ENCODE measurements at regions not wholly inside any gene's neighbourhood (a gene's known extent, or its start where the extent isn't known, plus 50 kb on each side); places are given as distances from the start of the nearest gene placed in this dataset.

DNA sequence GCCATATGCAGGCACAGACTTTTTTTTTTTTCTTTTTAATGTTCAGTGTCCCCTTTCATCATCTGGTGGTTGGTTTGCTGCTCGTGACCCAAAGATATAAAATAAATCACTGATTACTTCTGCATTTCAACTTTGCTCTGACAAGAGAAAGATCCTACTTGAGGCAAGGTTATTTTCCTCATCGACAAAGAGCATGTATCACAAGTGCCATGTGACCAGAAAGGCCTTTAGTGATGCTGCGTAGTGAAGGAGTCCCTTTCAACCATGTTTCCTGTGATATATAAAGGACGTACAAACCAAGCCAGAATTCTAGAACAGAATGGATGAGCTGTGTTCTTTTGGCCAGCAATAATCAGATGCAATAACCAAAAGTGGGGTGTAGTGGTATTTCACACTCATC lies 323.4 kb upstream of the PSMD7 start:
- no peak for DNase-seq
- 0 out of 2 replicates have a peak, but pooled peaks cover 3% of the 10 kb centered on the region for H3K27me3 ChIP-seq
- no peaks in the 10 kb centered on the region for H3K9me3 ChIP-seq
- no peaks in the 10 kb centered on the region for H3K4me1 ChIP-seq
- no peak for TF ChIP-seq CTCF (IDR thresholded peaks at IDR 0.05; ENCODE audit: low read depth, low read length)
- no peaks in the 10 kb centered on the region for H3K36me3 ChIP-seq
- no peak overlapping the region for H3K4me3 ChIP-seq (ENCODE audit: low read depth, low read length)

- no peak for TF ChIP-seq CTCF (IDR thresholded peaks at IDR 0.05; ENCODE audit: low read depth, low read length)
- no peaks in the 10 kb centered on the region for H3K36me3 ChIP-seq
- no peaks in the 10 kb centered on the region; the same call in 1 of the 2 replicates for H3K27me3 ChIP-seq
- H3K4me3 ChIP-seq (ENCODE audit: low read depth, low read length), result no peak overlapping the region
- DNase-seq, result peak; percentile 41
- H3K9me3 ChIP-seq, result no peaks in the 10 kb centered on the region
- no peaks in the 10 kb centered on the region for H3K4me1 ChIP-seq
Observed at GRCh38 chr16:73966851-73967250, 329.8 kb upstream of the PSMD7 start.

GRCh38 chr16:73965591-73965990 lies 331.0 kb upstream of the PSMD7 start:
- no peak for DNase-seq
- Histone ChIP-seq H3K4me1 (no peaks in the 10 kb centered on the region), H3K4me3 (ENCODE audit: low read depth, low read length) (no peak overlapping the region), H3K36me3 (no peaks in the 10 kb centered on the region), H3K9me3 (no peaks in the 10 kb centered on the region), H3K27me3 (no peaks in the 10 kb centered on the region; the same call in 1 of the 2 replicates)
- TF ChIP-seq CTCF (IDR thresholded peaks at IDR 0.05; ENCODE audit: low read depth, low read length), result no peak

DNA sequence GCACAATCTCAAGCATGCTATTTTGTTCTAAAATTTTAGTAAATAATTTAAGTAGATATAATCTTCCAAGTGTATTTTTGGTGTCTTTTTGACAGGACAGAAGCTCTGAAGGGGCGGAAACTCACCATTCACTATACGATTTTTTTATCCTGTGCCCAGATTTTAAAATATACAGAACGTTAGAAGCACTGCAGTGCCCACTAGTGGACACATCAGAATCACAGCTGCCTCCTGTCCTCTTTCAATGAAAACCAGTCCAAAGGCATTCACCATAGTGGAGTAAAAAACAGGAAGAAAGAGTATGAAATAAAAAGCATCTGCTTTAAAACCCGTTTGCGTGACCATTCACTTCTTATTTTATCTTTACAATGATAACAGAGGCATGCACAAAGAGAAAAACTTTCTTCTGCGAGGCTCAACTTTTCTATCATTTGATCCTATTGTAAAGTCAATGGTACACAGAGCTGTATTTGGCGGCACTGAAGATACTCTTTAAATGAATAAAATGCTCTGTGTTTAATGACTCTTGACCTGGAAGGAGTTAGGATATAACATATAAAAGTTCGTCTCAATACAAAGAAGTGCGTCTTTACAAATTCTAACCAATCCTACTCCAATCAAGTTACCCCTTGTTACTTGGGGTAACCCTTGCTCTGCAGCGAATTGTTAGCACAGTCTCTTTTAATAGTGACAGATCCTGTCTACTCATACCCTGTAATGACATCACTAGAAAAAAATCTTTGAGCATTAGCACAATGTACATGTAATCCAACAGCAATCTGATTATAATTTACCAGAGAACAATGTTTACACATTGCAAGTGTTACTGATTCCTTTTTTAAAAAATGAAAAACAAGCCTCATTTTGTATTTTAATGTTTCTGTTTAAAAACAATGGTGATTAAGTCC lies 339.8 kb upstream of the PSMD7 start:
- Histone ChIP-seq H3K27me3 (no peaks in the 10 kb centered on the region; the same call in 1 of the 2 replicates), H3K36me3 (no peaks in the 10 kb centered on the region), H3K4me3 (ENCODE audit: low read depth, low read length) (no peak overlapping the region), H3K9me3 (no peaks in the 10 kb centered on the region), H3K4me1 (no peaks in the 10 kb centered on the region)
- peak; percentile 97 for TF ChIP-seq CTCF (IDR thresholded peaks at IDR 0.05; ENCODE audit: low read depth, low read length)
- DNase-seq, result peak; percentile 70

DNA sequence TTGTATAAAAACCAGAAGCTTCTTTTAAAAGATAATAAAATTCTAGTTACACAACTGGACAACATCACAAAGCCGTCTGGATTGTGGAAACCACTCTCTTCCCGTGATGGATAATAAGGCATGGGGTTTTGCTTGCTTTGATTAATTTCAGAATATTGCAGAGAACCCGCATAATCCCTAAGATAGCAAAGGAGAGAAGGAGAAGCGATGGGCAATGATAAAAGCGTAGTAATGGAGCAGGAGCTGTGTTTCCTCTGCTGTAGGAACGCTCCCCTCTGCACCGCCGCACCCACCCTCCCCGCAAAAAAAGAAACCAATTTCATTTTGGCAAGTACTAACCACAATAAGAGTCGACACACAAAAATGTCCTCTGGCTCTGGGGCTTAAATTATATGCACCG lies 340.9 kb upstream of the PSMD7 start:
- Histone ChIP-seq H3K27me3 (no peaks in the 10 kb centered on the region; the same call in 1 of the 2 replicates), H3K4me3 (ENCODE audit: low read depth, low read length) (peak overlapping the region; percentile 35), H3K4me1 (no peaks in the 10 kb centered on the region), H3K36me3 (no peaks in the 10 kb centered on the region), H3K9me3 (no peaks in the 10 kb centered on the region)
- no peak for DNase-seq
- no peak for TF ChIP-seq CTCF (IDR thresholded peaks at IDR 0.05; ENCODE audit: low read depth, low read length)

DNA sequence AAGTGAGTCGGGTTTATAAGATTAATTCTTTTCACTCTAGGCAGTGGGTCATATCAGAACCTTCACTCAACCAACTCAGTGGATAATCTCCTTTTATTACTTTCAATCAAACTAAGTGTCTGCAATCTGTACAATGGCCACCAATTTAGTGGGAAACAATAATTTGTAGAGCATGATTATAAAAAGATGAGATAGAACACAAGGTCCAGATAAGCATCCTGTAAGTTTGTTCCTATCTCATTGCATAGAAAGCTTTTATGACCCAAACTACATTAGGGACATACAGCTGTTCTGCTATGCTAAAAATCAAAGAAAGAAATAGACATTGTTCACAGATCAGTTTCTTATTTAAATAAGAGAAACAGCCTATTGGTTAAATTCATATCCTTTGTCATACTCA lies 341.4 kb upstream of the PSMD7 start:
- DNase-seq, result no peak
- no peaks in the 10 kb centered on the region; the same call in 1 of the 2 replicates for H3K27me3 ChIP-seq
- H3K9me3 ChIP-seq, result no peaks in the 10 kb centered on the region
- no peaks in the 10 kb centered on the region for H3K4me1 ChIP-seq
- no peak overlapping the region for H3K4me3 ChIP-seq (ENCODE audit: low read depth, low read length)
- no peak for TF ChIP-seq CTCF (IDR thresholded peaks at IDR 0.05; ENCODE audit: low read depth, low read length)
- H3K36me3 ChIP-seq, result no peaks in the 10 kb centered on the region
